WERI-Rb-1 (cell line): ENCODE measurements at regions not wholly inside any gene's neighbourhood (a gene's known extent, or its start where the extent isn't known, plus 50 kb on each side); places are given as distances from the start of the nearest gene placed in this dataset.

Experiments
- DNase-seq: peaks from one replicate; pipeline ENCODE4 v3.0.0-alpha.2; 2020
- H3K27ac ChIP-seq: fragments of 250-450 bp; sonication (Bioruptor Pico); 2 replicates; pipeline ENCODE4 v1.5.1; 2020; ENCODE audit warnings: mild to moderate bottlenecking, moderate library complexity
- H3K27me3 ChIP-seq: fragments of 250-450 bp; sonication (Bioruptor Pico); 2 replicates; pipeline ENCODE4 v1.5.1; 2021; ENCODE audit warnings: mild to moderate bottlenecking, low read depth, moderate library complexity; ENCODE audit not compliant: insufficient read depth, severe bottlenecking
- H3K36me3 ChIP-seq: fragments of 250-450 bp; sonication (Bioruptor Pico); 2 replicates; pipeline ENCODE4 v1.5.1; 2020; ENCODE audit warnings: mild to moderate bottlenecking, moderate library complexity
- H3K4me3 ChIP-seq: 2 replicates; pipeline ENCODE4 v1.5.1; 2011; ENCODE audit warnings: low read depth, mild to moderate bottlenecking, control low read depth, low read length
- H3K9me3 ChIP-seq: fragments of 250-450 bp; sonication (Bioruptor Pico); 2 replicates; pipeline ENCODE4 v1.5.1; 2021; ENCODE audit warnings: mild to moderate bottlenecking, moderate library complexity; ENCODE audit not compliant: severe bottlenecking
- TF ChIP-seq, protein P1 (sequence below): IDR thresholded peaks from 2 replicates; pipeline ENCODE4 v1.5.1; 2011; ENCODE audit warnings: low read depth, mild to moderate bottlenecking, control low read depth, inconsistent platforms, low read length

DNA sequence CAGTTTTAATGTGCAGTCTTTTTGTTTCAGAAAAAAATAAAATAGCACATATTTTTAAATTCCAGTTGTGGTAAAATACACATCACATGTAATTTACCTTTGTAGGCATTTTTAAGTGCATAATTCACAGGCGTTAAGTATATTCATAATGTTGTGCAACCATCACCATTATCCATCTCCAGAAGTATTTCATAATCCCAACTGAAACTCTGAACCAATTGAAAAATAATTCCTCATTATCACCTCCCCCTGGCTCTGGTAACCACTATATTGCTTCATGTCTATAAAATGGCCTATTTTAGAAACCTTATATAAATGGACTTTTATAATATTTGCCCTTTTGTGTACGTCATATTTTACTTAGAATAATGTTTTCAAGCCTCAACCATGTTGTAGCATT is 756.5 kb upstream of the KLHL1 start:
- Histone ChIP-seq H3K36me3 (no peaks in the 10 kb centered on the region), H3K27ac (no peak overlapping the region), H3K4me3 (no peak overlapping the region), H3K27me3 (no peaks in the 10 kb centered on the region), H3K9me3 (no peaks in the 10 kb centered on the region)
- TF ChIP-seq, protein P1, sequence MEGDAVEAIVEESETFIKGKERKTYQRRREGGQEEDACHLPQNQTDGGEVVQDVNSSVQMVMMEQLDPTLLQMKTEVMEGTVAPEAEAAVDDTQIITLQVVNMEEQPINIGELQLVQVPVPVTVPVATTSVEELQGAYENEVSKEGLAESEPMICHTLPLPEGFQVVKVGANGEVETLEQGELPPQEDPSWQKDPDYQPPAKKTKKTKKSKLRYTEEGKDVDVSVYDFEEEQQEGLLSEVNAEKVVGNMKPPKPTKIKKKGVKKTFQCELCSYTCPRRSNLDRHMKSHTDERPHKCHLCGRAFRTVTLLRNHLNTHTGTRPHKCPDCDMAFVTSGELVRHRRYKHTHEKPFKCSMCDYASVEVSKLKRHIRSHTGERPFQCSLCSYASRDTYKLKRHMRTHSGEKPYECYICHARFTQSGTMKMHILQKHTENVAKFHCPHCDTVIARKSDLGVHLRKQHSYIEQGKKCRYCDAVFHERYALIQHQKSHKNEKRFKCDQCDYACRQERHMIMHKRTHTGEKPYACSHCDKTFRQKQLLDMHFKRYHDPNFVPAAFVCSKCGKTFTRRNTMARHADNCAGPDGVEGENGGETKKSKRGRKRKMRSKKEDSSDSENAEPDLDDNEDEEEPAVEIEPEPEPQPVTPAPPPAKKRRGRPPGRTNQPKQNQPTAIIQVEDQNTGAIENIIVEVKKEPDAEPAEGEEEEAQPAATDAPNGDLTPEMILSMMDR, result no peak
- DNase-seq, result no peak

DNA sequence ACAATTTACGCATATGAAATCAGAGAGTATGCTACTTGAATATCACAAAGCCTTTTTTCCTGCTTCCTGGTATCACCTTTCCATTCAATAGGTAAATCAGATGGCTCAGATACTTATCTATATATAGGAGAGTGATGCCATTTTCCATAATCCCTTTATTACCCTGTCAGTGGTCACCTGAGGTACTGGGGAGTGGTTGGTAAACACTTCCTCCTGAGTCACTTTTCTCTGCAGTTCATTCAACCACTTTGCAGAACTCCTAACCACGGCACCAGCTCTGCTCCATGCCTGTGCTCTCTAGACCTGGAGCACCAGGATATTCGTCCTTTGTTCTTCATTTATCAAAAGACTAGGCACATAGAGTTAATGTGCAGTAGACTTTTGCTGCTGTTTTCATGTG is 748.5 kb upstream of the KLHL1 start:
- Histone ChIP-seq H3K9me3 (no peaks in the 10 kb centered on the region), H3K36me3 (no peaks in the 10 kb centered on the region), H3K4me3 (no peak overlapping the region), H3K27ac (no peak overlapping the region), H3K27me3 (no peaks in the 10 kb centered on the region)
- no peak for DNase-seq
- TF ChIP-seq, protein P1, result no peak

DNA sequence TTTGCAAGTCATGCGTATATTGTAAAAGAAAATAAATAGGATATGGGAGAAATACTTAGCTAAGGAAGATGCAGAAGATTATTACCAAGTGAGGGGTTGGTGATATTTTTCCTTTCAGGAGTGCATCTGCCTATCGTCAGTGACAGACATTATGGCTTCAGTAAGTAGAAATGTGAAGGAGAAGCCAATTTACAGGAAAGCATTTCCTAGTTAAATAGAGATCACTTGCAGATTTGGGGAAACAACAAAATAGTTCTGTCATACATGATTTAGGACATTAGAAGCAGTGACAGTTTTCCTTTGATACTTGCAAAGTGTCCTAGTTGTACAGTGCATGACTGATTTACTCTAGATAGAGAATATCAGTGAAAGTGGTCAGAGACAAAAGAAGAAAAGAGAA is 747.8 kb upstream of the KLHL1 start:
- H3K27me3 ChIP-seq, result no peaks in the 10 kb centered on the region
- no peak for DNase-seq
- H3K4me3 ChIP-seq, result no peak overlapping the region
- no peaks in the 10 kb centered on the region for H3K36me3 ChIP-seq
- H3K27ac ChIP-seq, result no peak overlapping the region
- H3K9me3 ChIP-seq, result no peaks in the 10 kb centered on the region
- TF ChIP-seq, protein P1, result no peak

DNA sequence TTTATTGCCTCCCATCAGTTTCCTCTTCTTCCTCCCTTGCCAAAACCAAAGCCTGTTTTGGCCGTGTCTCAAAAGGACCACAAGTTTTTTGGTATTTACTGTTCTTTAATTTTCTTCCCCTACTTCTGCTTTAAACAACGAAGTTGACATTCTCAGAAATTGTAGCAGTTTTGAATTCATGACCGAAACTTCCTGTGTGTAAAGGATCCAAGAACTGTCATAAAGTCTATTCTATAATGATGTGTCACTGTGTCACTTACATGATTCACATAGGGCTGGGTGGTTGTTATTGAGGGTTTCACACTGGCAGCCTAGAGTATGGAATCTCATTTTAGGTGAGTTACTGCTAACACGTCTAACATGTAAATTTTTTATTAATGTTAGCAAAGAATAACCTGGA is 741.0 kb upstream of the KLHL1 start:
- DNase-seq, result no peak
- TF ChIP-seq, protein P1, result no peak
- no peaks in the 10 kb centered on the region for H3K36me3 ChIP-seq
- no peaks in the 10 kb centered on the region for H3K9me3 ChIP-seq
- no peaks in the 10 kb centered on the region for H3K27me3 ChIP-seq
- no peak overlapping the region for H3K27ac ChIP-seq
- H3K4me3 ChIP-seq, result no peak overlapping the region

DNA sequence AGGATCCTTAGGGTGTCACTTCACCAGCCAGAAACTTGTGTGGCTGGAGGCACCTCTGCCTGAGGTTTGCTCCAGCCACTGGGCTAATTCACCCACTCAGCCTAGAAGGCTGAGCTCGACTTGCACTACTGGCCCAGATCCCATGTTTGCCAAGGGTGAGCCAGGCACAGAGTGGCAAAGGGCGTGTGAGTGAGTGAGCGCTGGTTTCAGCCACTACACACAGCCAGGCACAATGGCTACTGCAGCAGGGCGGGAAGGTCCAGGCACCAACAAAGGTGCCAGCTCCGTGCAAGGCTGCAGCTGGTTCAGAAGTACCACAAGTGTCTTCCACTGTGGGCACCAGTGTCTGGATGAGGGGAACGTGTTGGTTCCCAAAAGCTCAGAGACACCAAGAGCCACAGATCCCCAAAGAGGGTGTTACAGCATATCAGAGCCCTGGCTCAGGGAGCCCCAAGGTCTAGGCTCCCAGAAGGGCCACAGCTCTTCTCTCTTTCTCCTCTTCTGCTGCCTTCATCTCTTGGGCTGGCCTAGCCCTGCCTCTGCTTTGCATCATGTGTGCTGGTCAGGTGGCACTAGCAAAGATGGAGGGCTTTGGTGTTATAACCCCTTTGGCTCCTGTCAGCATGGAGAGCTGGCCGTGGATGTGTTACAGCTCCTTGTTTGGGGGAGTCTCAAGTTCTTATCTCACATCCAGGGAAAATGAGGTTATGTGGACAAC is 736.3 kb upstream of the KLHL1 start:
- Histone ChIP-seq H3K27ac (no peak overlapping the region), H3K27me3 (no peaks in the 10 kb centered on the region), H3K36me3 (no peaks in the 10 kb centered on the region), H3K9me3 (no peaks in the 10 kb centered on the region), H3K4me3 (no peak overlapping the region)
- no peak for DNase-seq
- TF ChIP-seq, protein P1, result no peak

DNA sequence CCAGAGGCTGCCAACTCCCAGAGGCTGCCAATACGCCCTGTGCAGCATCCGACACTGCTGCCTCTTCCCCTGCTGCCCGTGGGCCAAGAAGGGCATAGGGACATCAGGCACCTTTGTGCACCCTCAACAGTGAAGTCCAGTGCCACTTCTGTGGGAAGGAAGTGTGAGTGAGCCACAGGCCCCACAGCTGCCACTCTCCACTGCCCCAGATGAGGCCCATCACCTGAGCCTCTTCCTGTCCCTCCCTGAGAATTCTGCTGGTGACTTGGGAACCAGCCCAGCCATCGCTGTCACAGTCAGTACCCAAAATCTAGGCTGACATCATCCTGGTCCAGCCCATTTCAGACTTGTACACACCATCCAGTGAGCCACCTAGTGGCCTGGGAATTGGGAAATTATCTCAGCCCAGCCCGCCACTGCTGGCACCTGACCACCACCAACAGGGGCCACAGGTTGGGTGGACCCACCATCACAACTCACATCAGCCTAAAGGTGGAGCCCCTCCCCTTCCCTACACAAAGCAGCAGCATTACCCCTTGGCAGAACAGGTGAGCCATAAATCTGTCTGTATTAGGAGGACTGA is 733.9 kb upstream of the KLHL1 start:
- DNase-seq, result no peak
- TF ChIP-seq, protein P1, result no peak
- no peaks in the 10 kb centered on the region for H3K9me3 ChIP-seq

More for the DNA sequence above, 733.9 kb upstream of the KLHL1 start:
- Histone ChIP-seq H3K27me3 (no peaks in the 10 kb centered on the region), H3K4me3 (no peak overlapping the region), H3K36me3 (no peaks in the 10 kb centered on the region), H3K27ac (no peak overlapping the region)
